ENCODE measurements at regions not wholly inside any gene's neighbourhood (a gene's known extent, or its start where the extent isn't known, plus 50 kb on each side); places are given as distances from the start of the nearest gene placed in this dataset.

DNA sequence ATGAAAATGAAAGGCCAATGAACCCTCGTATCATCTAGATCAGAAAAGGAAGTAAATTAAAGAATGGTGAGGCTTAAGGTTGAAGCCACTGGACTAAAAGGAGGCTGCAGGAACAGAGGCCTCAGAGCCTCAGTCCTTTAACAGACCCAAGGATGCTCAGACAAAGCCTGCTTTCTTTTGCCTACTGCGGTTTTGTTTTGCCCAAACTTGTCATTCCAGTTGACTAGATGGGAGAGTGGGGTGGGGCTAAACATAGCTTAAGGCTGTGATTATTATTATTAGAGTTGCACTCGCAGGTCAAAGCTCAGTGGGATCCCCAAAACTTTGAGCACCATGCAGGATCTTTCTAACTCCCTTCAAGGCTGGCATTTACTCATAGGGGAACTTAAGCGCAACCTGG, 163.9 kb downstream of the RBM46 start:
- Histone ChIP-seq H3K9me3 (ENCODE audit: control insufficient read depth, insufficient read depth, low read length) (no peaks in the 10 kb centered on the region), H3K4me1 (ENCODE audit: control insufficient read depth, insufficient read depth, low read length) (no peaks in the 10 kb centered on the region), H3K27me3 (ENCODE audit: control insufficient read depth, insufficient read depth, low read length) (no peaks in the 10 kb centered on the region), H3K4me3 (ENCODE audit: low read length) (no peak overlapping the region), H3K36me3 (ENCODE audit: control insufficient read depth, insufficient read depth, low read length) (no peaks in the 10 kb centered on the region), H3K27ac (ENCODE audit: low read length) (no peak overlapping the region)
- WGBS (ENCODE audit: insufficient coverage, insufficient read length) = no CpG with 5 or more reads among the region's 4 CpGs
- no peak for DNase-seq (ENCODE audit: low read depth, low spot score)

DNA sequence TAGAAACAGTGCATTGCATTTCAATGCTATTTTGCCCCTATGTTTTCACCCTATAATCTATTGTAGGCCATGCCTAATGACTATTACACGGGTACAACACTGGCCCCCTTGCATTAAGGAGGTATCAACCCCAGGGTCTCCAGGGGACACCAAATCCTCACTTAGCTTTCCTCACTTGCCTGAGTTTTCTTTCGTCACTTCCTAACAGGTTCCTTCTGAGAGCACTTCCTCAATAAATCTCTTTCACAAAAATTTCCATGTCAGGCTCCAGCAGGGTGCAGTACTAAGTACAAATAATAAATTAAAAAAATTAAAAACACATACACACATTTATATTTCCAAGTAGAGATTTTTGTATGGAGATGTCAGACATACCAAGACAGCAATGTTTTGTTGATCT, 165.0 kb downstream of the RBM46 start:
- no peak overlapping the region for H3K27ac ChIP-seq (ENCODE audit: low read length)
- no peaks in the 10 kb centered on the region for H3K9me3 ChIP-seq (ENCODE audit: control insufficient read depth, insufficient read depth, low read length)
- H3K4me1 ChIP-seq (ENCODE audit: control insufficient read depth, insufficient read depth, low read length) = no peaks in the 10 kb centered on the region
- no peak overlapping the region for H3K4me3 ChIP-seq (ENCODE audit: low read length)
- no CpG with 5 or more reads among the region's 2 CpGs for WGBS (ENCODE audit: insufficient coverage, insufficient read length)
- DNase-seq (ENCODE audit: low read depth, low spot score) = no peak
- no peaks in the 10 kb centered on the region for H3K27me3 ChIP-seq (ENCODE audit: control insufficient read depth, insufficient read depth, low read length)
- H3K36me3 ChIP-seq (ENCODE audit: control insufficient read depth, insufficient read depth, low read length) = no peaks in the 10 kb centered on the region

DNA sequence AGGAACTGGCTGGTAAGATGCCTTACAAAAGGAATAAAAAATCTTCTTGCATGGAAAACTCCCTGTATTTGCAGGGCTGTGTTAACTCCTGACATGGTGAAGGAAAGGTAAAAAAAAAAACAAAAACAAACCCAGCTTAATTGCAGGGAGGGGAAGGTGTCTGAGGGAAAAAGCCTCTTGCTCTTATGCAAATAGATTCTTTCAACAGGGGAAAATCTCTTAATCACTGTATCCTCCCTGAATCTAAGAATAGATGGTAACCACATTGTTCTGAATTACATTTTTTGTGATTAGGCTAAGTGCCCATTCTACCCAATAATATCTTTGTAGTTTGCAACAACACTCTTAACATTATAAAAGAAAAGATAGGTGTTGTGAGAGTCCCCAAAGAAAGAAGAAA, 172.6 kb downstream of the RBM46 start:
- no peak overlapping the region for H3K27ac ChIP-seq (ENCODE audit: low read length)
- no peaks in the 10 kb centered on the region for H3K27me3 ChIP-seq (ENCODE audit: control insufficient read depth, insufficient read depth, low read length)
- no peak overlapping the region for H3K4me3 ChIP-seq (ENCODE audit: low read length)
- H3K4me1 ChIP-seq (ENCODE audit: control insufficient read depth, insufficient read depth, low read length) = 0 out of 2 replicates have a peak, but pooled peaks cover 1% of the 10 kb centered on the region
- DNase-seq (ENCODE audit: low read depth, low spot score) = no peak
- no peaks in the 10 kb centered on the region for H3K9me3 ChIP-seq (ENCODE audit: control insufficient read depth, insufficient read depth, low read length)
- no peaks in the 10 kb centered on the region for H3K36me3 ChIP-seq (ENCODE audit: control insufficient read depth, insufficient read depth, low read length)

DNA sequence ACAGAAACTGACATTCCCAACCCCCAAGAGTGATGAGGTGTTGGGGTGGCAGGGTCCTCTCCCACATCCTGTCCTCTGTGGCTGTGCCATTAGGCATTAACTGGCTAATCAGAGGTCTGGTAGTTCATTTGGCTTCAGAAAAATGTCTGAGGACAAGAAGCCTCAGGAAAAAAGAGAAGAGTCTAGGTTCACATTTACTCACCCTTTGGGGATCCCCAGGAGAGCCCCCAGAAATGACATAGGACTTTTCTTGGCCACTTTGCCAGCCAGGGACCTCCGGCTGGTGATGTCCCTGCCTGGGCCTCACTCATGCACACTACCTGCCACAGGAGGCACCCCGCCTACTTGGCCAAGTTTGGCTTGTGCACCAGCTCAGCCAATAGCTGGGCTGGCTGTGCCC, 173.0 kb downstream of the RBM46 start:
- no peak for DNase-seq (ENCODE audit: low read depth, low spot score)
- H3K27ac ChIP-seq (ENCODE audit: low read length) = no peak overlapping the region
- no CpG with 5 or more reads among the region's 2 CpGs for WGBS (ENCODE audit: insufficient coverage, insufficient read length)
- no peaks in the 10 kb centered on the region for H3K36me3 ChIP-seq (ENCODE audit: control insufficient read depth, insufficient read depth, low read length)
- no peak overlapping the region for H3K4me3 ChIP-seq (ENCODE audit: low read length)
- 0 out of 2 replicates have a peak, but pooled peaks cover 1% of the 10 kb centered on the region for H3K4me1 ChIP-seq (ENCODE audit: control insufficient read depth, insufficient read depth, low read length)
- H3K9me3 ChIP-seq (ENCODE audit: control insufficient read depth, insufficient read depth, low read length) = no peaks in the 10 kb centered on the region
- no peaks in the 10 kb centered on the region for H3K27me3 ChIP-seq (ENCODE audit: control insufficient read depth, insufficient read depth, low read length)

DNA sequence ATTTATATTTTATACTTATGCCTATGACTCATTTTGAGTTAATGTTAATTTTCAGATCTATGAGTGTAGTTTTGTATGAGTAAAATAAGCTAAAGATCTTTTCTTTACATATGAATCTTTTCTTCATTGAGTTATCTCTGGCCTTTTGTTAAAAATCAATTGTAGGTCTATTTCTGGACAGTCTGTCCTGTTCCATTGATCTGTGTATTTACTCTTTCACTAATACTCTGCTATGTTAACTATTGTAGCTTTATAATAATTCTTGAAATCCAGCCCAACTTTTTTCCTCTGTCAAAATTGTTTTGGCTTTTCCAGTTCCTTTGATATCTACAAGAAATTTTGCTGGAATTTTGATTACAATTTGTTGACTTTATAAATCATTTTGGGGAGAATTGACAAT, 177.0 kb downstream of the RBM46 start:
- H3K9me3 ChIP-seq (ENCODE audit: control insufficient read depth, insufficient read depth, low read length) = no peaks in the 10 kb centered on the region
- no peaks in the 10 kb centered on the region for H3K27me3 ChIP-seq (ENCODE audit: control insufficient read depth, insufficient read depth, low read length)
- no peaks in the 10 kb centered on the region for H3K36me3 ChIP-seq (ENCODE audit: control insufficient read depth, insufficient read depth, low read length)
- DNase-seq (ENCODE audit: low read depth, low spot score) = no peak
- no peak overlapping the region for H3K4me3 ChIP-seq (ENCODE audit: low read length)
- 0 out of 2 replicates have a peak, but pooled peaks cover 1% of the 10 kb centered on the region for H3K4me1 ChIP-seq (ENCODE audit: control insufficient read depth, insufficient read depth, low read length)
- H3K27ac ChIP-seq (ENCODE audit: low read length) = no peak overlapping the region

DNA sequence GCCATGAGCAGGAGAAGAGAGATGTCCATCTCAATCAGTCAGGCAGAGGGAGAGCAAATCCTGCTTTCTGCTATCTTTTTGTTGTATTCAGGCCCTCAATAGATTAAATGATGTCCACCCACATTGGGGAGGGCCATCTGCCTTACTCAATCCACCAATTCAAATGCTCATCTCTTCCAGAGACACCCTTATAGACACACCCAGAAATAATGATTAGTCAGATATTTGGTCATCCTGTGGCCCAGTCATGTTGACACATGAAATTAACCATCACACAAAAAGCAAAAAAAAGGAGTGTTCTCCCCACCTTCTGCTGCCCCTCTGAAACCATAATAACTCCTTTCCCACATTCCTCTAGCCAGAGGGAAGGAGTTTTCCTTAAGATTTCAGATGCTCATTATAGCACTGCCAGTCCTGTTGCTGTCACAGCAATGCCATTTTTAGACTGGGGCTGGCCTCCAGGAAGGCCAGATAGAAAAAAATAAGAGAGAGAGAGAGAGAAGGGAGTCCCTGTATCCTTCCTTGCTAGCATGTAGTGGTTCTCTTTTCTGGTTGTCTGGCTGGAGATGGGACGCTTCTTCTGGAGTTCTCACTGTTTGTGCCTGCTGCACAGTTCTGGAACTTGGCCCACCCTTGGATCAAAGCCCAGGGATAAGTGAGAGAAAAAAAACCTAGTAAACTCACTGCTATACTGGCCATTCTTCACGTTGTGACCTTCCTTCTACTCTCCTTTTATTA, 177.7 kb downstream of the RBM46 start:
- no peak for DNase-seq (ENCODE audit: low read depth, low spot score)
- Histone ChIP-seq H3K4me3 (ENCODE audit: low read length) (no peak overlapping the region), H3K27ac (ENCODE audit: low read length) (no peak overlapping the region), H3K9me3 (ENCODE audit: control insufficient read depth, insufficient read depth, low read length) (no peaks in the 10 kb centered on the region), H3K36me3 (ENCODE audit: control insufficient read depth, insufficient read depth, low read length) (no peaks in the 10 kb centered on the region), H3K4me1 (ENCODE audit: control insufficient read depth, insufficient read depth, low read length) (0 out of 2 replicates have a peak, but pooled peaks cover 1% of the 10 kb centered on the region), H3K27me3 (ENCODE audit: control insufficient read depth, insufficient read depth, low read length) (no peaks in the 10 kb centered on the region)
- no CpG with 5 or more reads among the region's 2 CpGs for WGBS (ENCODE audit: insufficient coverage, insufficient read length)

DNA sequence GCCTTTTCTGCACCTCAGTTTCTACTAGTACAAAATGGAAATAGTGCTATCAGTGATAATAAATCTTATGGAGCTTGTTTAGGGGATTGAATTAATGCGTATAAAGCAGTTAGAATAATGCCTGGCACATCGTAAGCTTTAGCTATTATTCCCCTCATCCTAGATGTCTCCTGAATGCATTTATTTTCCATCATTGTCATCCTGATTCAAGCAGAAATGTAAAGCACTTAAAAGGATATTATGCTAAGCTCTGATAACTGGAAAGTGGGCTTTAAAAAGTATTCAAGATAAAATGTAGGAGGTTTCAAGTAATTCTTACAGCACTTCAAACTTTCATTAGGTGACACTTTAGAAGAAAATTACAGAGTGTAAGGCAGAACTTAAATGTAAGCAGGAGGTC, 178.7 kb downstream of the RBM46 start:
- Histone ChIP-seq H3K27me3 (ENCODE audit: control insufficient read depth, insufficient read depth, low read length) (no peaks in the 10 kb centered on the region), H3K27ac (ENCODE audit: low read length) (no peak overlapping the region), H3K36me3 (ENCODE audit: control insufficient read depth, insufficient read depth, low read length) (no peaks in the 10 kb centered on the region), H3K4me3 (ENCODE audit: low read length) (no peak overlapping the region), H3K9me3 (ENCODE audit: control insufficient read depth, insufficient read depth, low read length) (no peaks in the 10 kb centered on the region), H3K4me1 (ENCODE audit: control insufficient read depth, insufficient read depth, low read length) (no peaks in the 10 kb centered on the region)
- no CpG with 5 or more reads among the region's 2 CpGs for WGBS (ENCODE audit: insufficient coverage, insufficient read length)
- no peak for DNase-seq (ENCODE audit: low read depth, low spot score)

DNA sequence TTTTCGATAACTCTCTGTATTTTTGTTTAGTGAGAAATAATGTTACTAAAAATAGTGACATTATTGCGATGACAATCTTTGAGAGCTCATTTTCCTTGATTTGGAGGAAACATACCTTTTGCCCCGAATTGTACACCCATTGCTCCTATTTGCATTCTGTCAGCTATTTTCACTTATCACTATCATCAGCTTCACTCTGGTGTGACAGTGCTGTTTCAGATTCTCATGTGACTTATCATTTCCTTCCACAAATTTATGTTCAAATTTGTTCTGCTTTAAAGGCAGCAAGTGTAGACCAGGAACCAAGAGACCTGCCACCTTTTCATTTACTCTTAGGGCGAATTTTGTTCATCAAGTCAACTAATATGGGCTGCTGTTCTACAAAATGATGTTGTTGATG, 179.4 kb downstream of the RBM46 start:
- WGBS (ENCODE audit: insufficient coverage, insufficient read length) = no CpG with 5 or more reads among the region's 4 CpGs
- no peak for DNase-seq (ENCODE audit: low read depth, low spot score)
- Histone ChIP-seq H3K4me3 (ENCODE audit: low read length) (no peak overlapping the region), H3K27me3 (ENCODE audit: control insufficient read depth, insufficient read depth, low read length) (no peaks in the 10 kb centered on the region), H3K27ac (ENCODE audit: low read length) (no peak overlapping the region), H3K36me3 (ENCODE audit: control insufficient read depth, insufficient read depth, low read length) (no peaks in the 10 kb centered on the region), H3K4me1 (ENCODE audit: control insufficient read depth, insufficient read depth, low read length) (no peaks in the 10 kb centered on the region), H3K9me3 (ENCODE audit: control insufficient read depth, insufficient read depth, low read length) (no peaks in the 10 kb centered on the region)

DNA sequence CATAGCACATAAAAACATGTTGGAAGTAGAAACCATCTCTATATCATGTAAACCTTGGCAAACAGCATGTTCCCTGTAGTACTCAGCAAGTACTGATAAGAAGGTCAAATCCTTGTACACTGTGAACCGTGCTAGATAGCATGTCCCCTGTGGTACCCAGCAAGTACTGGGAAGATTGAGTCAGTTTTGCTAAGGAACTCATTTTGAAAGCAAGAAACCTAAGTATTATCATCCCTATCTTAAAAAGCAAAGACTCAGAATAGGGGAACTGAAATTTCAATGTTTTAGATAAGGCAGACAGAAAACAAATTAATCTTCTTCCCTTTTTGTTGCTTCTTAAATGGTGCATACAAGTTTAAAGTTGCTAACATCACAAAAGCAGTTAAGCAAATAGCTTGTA, 180.2 kb downstream of the RBM46 start:
- no peaks in the 10 kb centered on the region for H3K4me1 ChIP-seq (ENCODE audit: control insufficient read depth, insufficient read depth, low read length)
- WGBS (ENCODE audit: insufficient coverage, insufficient read length) = no CpG with 5 or more reads among the region's 1 CpG
- no peak overlapping the region for H3K4me3 ChIP-seq (ENCODE audit: low read length)
- H3K36me3 ChIP-seq (ENCODE audit: control insufficient read depth, insufficient read depth, low read length) = no peaks in the 10 kb centered on the region
- H3K27me3 ChIP-seq (ENCODE audit: control insufficient read depth, insufficient read depth, low read length) = no peaks in the 10 kb centered on the region
- DNase-seq (ENCODE audit: low read depth, low spot score) = no peak
- H3K9me3 ChIP-seq (ENCODE audit: control insufficient read depth, insufficient read depth, low read length) = no peaks in the 10 kb centered on the region
- H3K27ac ChIP-seq (ENCODE audit: low read length) = no peak overlapping the region

DNA sequence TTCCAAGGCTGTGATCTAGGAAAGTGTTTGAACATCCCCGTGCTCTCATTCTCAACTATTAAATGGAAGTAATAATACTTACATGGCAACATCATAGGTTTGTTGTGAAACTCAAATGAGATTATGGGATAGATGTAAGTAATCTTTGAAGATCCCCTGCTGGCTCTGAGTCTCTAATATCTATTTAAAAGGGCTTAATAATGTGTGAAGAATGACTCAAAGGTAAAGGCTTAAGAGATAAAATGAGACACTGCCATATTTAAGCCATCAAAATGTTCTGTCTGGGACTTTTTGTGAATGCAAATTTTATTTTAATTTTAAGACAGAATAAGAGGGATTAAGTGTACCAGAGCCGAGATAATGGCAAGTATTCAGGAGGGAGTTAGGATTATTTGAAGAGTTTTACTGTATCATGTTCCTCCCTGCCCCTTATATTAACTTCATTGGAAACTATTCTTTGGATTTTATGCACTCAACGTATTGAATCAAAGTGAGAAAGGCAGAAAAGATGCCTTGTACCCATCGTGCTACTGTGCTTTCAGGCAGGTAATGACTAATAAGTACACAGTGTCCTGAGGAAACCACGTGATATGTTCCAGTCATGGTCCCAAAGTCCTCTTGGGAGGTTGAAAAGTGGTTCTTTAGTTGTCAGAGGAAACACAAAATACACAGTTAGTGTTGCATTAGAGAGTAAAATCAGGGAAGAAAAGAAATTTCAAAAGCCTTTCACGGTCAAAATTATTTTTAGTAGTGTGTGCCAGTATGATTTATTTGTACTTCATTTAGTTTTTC, 192.4 kb downstream of the RBM46 start:
- no peaks in the 10 kb centered on the region for H3K27me3 ChIP-seq (ENCODE audit: control insufficient read depth, insufficient read depth, low read length)
- no peak overlapping the region for H3K27ac ChIP-seq (ENCODE audit: low read length)
- no peak overlapping the region for H3K4me3 ChIP-seq (ENCODE audit: low read length)
- whole genome bisulfite sequencing (ENCODE audit: insufficient coverage, insufficient read length) = no CpG with 5 or more reads among the region's 6 CpGs
- no peaks in the 10 kb centered on the region for H3K36me3 ChIP-seq (ENCODE audit: control insufficient read depth, insufficient read depth, low read length)
- H3K4me1 ChIP-seq (ENCODE audit: control insufficient read depth, insufficient read depth, low read length) = no peaks in the 10 kb centered on the region
- no peak for DNase-seq (ENCODE audit: low read depth, low spot score)
- H3K9me3 ChIP-seq (ENCODE audit: control insufficient read depth, insufficient read depth, low read length) = no peaks in the 10 kb centered on the region

DNA sequence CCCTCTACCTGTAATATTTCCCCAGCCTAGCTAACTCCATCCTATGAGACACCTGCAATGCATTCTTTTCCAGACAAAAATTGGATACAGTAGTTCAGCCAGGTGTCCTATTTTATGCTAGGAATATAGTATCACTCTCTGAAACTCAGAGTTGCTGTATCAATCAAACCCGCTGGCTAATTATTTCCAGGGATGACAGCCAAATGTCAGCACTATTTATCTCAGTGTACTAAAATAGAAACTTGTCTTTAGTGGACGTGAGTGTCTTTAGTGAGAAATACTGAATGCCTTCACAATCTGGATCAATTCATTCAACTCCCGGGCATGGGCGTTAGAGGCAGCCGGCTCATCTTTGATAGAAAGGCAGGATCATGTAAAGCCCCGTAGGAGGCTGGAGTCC, 196.2 kb downstream of the RBM46 start:
- DNase-seq (ENCODE audit: low read depth, low spot score) = no peak
- Histone ChIP-seq H3K27ac (ENCODE audit: low read length) (no peak overlapping the region), H3K4me3 (ENCODE audit: low read length) (no peak overlapping the region), H3K36me3 (ENCODE audit: control insufficient read depth, insufficient read depth, low read length) (no peaks in the 10 kb centered on the region), H3K27me3 (ENCODE audit: control insufficient read depth, insufficient read depth, low read length) (no peaks in the 10 kb centered on the region), H3K9me3 (ENCODE audit: control insufficient read depth, insufficient read depth, low read length) (no peaks in the 10 kb centered on the region), H3K4me1 (ENCODE audit: control insufficient read depth, insufficient read depth, low read length) (no peaks in the 10 kb centered on the region)
- WGBS (ENCODE audit: insufficient coverage, insufficient read length) = no CpG with 5 or more reads among the region's 6 CpGs

Measured in iPS DF 6.9 (cell line).